ENCODE measurements at regions not wholly inside any gene's neighbourhood (a gene's known extent, or its start where the extent isn't known, plus 50 kb on each side); places are given as distances from the start of the nearest gene placed in this dataset.

DNA sequence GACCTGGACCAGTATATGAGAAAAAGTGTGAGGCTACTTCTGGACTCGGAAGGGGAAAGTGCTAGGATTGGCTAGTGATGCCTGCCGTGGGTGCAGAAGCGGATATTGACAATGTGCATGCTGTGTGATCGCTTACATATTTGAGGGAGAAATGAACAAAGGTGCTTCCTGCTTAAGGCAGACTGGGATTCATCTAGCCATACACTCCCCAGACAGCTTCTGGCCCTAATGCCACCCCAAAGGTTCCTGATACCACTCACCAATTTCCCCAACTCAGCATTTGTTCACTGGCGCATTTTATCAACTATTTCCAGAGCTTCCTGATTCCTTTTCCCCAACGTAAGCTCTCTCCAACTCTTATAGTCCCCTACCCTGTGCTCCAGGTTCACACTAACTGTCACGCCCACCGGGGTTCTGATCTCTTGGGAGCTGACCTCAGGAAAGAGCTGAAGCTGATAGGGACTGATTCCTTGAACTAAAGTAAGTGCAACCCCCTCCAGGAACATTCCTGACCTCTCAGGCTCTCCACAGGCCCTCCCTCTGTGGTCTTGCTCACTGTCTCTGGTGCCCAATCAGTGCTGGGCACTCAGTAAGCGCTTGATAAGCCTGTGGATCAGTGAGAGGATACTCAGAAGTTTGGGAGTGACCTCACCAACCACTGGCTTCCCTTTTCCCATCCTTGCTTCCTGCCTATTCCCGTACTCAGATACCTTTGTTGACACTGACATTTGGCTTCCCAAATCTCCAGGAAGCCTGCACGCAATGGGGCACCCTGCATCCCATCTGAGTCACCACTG lies 73.3 kb downstream of the MRPL14 start:
- TF ChIP-seq, protein P1, sequence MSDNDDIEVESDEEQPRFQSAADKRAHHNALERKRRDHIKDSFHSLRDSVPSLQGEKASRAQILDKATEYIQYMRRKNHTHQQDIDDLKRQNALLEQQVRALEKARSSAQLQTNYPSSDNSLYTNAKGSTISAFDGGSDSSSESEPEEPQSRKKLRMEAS (IDR thresholded peaks at IDR 0.05; ENCODE audit: low read depth, low read length), result no peak
- TF ChIP-seq MYC (IDR thresholded peaks at IDR 0.05; ENCODE audit: low read depth, low read length) (no peak), POLR2A (IDR thresholded peaks at IDR 0.05; ENCODE audit: extremely low read depth, insufficient read length) (no peak)
- TF ChIP-seq, protein P2, sequence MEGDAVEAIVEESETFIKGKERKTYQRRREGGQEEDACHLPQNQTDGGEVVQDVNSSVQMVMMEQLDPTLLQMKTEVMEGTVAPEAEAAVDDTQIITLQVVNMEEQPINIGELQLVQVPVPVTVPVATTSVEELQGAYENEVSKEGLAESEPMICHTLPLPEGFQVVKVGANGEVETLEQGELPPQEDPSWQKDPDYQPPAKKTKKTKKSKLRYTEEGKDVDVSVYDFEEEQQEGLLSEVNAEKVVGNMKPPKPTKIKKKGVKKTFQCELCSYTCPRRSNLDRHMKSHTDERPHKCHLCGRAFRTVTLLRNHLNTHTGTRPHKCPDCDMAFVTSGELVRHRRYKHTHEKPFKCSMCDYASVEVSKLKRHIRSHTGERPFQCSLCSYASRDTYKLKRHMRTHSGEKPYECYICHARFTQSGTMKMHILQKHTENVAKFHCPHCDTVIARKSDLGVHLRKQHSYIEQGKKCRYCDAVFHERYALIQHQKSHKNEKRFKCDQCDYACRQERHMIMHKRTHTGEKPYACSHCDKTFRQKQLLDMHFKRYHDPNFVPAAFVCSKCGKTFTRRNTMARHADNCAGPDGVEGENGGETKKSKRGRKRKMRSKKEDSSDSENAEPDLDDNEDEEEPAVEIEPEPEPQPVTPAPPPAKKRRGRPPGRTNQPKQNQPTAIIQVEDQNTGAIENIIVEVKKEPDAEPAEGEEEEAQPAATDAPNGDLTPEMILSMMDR (IDR thresholded peaks at IDR 0.05; ENCODE audit: low read depth, low read length), result no peak
- DNase-seq (ENCODE audit: low read depth), result no peak

DNA sequence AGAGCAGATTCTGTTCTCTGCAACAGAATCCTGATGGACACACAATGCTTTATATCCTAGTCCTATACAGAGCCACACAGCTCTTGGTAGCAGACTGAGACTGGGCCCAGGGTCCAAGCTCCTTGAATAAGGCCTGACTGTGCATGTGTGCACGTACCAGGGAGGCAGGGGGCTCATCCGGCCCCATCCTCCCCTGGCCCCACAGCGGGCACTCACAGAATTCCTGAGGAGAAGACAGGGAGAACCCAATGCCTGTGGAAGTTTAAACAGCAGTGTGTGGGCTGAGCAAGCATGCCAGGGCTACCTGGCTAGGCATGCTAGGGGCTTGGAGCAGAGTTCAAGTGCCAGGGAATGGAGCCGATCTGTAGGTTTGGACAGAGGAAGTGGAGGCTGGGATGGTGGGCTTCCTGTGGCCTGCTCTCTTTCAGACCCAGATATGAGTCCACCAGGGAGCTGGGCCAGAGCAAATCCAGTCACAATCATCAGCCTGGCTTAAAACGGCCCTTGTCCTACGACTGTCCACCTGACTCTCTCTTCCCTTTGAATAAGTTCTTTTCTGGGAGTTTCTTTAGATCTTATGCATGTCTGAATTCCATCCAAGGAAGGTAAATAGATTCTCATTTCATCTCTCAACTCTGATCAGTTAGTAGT lies 74.0 kb downstream of the MRPL14 start:
- H3K4me3 ChIP-seq (ENCODE audit: low read depth, low read length), result no peak overlapping the region
- DNase-seq (ENCODE audit: low read depth), result no peak
- TF ChIP-seq POLR2A (IDR thresholded peaks at IDR 0.05; ENCODE audit: extremely low read depth, insufficient read length), result no peak
- TF ChIP-seq, protein P1 (IDR thresholded peaks at IDR 0.05; ENCODE audit: low read depth, low read length), result no peak
- no peak for TF ChIP-seq MYC (IDR thresholded peaks at IDR 0.05; ENCODE audit: low read depth, low read length)
- TF ChIP-seq, protein P2 (IDR thresholded peaks at IDR 0.05; ENCODE audit: low read depth, low read length), result no peak

More for the DNA sequence above, 73.3 kb downstream of the MRPL14 start:
- no peak overlapping the region for H3K4me3 ChIP-seq (ENCODE audit: low read depth, low read length)

DNA sequence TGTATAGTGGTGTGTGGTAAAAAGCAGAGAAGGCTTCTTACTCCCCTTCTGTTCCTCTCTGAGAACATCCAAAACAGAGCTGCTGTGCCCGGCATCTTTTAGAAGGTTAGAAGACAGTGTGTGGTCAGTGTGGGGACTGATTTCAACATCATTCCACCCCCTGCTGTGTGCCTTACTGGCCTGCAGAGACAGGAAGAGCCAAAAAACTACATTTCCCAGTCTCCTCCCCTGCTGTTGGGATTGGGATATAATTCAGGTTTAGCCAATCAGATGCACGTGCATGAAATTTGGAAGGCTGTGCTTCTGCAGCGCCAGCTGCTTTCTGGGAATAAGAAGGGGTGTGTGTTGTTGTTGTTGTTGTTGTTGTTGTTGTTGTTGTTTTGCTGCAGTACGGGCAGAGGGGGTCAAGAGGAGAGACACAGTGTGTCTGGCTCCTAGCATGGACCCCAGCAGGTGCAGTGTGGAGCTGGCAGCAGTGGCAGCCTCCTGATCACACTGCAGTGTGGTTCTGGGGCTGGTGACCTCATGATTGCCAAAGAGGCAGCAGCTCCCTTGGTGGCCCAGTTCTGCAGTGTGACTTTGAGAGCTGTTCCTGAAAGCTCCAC lies 74.7 kb downstream of the MRPL14 start:
- no peak overlapping the region for H3K4me3 ChIP-seq (ENCODE audit: low read depth, low read length)
- no peak for TF ChIP-seq POLR2A (IDR thresholded peaks at IDR 0.05; ENCODE audit: extremely low read depth, insufficient read length)
- TF ChIP-seq, protein P1 (IDR thresholded peaks at IDR 0.05; ENCODE audit: low read depth, low read length), result peak; percentile 57
- peak; percentile 61 for TF ChIP-seq MYC (IDR thresholded peaks at IDR 0.05; ENCODE audit: low read depth, low read length)
- TF ChIP-seq, protein P2 (IDR thresholded peaks at IDR 0.05; ENCODE audit: low read depth, low read length), result no peak
- DNase-seq (ENCODE audit: low read depth), result peak; percentile 96

DNA sequence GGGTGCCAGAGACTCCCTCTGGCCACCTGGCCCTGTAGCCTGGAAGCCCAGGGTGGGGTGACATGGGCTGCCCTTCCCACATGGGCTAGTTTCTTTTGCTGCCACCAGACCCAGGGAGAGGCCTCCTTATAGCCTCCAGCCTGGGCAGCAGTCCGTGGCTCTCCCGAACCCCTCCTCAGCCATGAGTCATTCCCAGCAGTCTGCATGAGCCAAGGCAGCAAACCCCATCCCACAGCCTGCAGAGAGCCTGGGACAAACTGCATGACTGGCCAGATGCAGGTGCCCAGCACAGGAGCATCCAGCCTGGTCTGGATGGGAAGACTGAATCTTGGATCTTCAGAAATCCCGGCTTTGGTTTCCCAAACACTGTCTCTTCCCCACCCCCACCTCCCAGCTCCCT lies 75.7 kb downstream of the MRPL14 start:
- DNase-seq (ENCODE audit: low read depth), result no peak
- TF ChIP-seq POLR2A (IDR thresholded peaks at IDR 0.05; ENCODE audit: extremely low read depth, insufficient read length), result no peak
- TF ChIP-seq, protein P2 (IDR thresholded peaks at IDR 0.05; ENCODE audit: low read depth, low read length), result no peak
- TF ChIP-seq, protein P1 (IDR thresholded peaks at IDR 0.05; ENCODE audit: low read depth, low read length), result no peak
- TF ChIP-seq MYC (IDR thresholded peaks at IDR 0.05; ENCODE audit: low read depth, low read length), result no peak
- no peak overlapping the region for H3K4me3 ChIP-seq (ENCODE audit: low read depth, low read length)

DNA sequence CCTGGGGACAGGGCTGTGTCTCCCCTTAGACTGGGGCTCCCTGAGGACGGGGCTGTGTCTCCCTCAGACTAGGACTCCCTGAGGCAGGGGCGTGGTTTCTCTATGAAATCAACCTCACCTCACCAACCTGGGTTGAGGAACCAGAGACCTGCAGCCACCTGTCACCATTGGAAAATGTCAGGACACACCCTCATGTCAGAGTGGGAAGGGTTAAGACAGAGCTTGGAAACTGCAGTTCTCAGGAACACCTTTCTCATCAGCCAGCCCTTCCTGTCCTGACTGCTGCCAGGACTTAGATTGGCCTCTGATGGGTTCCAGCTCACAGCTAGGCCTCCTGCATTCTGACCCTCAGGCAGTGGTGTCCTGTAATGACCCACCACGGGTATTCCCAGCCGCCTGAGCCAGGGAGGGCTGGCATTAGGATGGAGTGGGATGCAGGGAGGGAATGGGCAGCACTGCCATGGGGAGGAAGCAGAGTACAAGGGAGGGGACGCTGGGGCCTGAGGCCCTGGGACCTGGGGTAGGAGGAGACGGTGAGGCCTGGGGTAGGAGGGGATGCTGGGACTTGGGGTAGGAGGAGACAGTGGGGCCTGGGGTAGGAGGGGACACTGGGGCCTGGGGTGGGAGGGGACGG lies 76.3 kb downstream of the MRPL14 start:
- TF ChIP-seq POLR2A (IDR thresholded peaks at IDR 0.05; ENCODE audit: extremely low read depth, insufficient read length) (no peak), MYC (IDR thresholded peaks at IDR 0.05; ENCODE audit: low read depth, low read length) (no peak)
- TF ChIP-seq, protein P1 (IDR thresholded peaks at IDR 0.05; ENCODE audit: low read depth, low read length), result no peak
- no peak overlapping the region for H3K4me3 ChIP-seq (ENCODE audit: low read depth, low read length)
- DNase-seq (ENCODE audit: low read depth), result no peak

Data from NB4 (cell line).